ENCODE measurements at regions not wholly inside any gene's neighbourhood (a gene's known extent, or its start where the extent isn't known, plus 50 kb on each side); places are given as distances from the start of the nearest gene placed in this dataset.
"Not testable (repeated sequence)": the region's sequence is repeated elsewhere in the genome, so short reads cannot be mapped to it uniquely, and the experiment has no call there.

DNA sequence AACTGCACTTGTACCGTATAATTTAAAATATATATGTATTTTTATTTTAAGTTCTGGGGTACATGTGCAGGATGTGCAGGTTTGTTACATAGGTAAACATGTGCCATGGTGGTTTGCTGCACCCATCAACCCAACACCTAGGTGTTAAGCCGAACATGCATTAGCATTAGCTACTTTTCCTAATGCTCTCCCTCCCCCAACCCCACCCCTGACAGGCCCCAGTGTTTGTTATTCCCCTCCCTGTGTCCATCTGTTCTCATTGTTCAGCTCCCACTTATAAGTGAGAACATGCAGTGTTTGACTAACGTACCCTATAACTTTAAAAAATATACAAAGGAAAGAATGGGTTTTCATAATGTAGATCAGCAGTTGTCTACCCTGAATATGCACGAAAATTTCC, 303.5 kb upstream of the BRINP1 start:
- not testable (repeated sequence) for TF ChIP-seq POLR2A, CTCF (IDR thresholded peaks at IDR 0.05)

Measured in uterus (tissue), 2 donors.